ENCODE measurements at regions not wholly inside any gene's neighbourhood (a gene's known extent, or its start where the extent isn't known, plus 50 kb on each side); places are given as distances from the start of the nearest gene placed in this dataset.

- no peak for DNase-seq (ENCODE audit: low read depth in 4 of 4, low spot score in 3 of 4)
These were observed 84.7 kb upstream of the ZP4 start for GRCh38 chr1:237975376-237975775.

GRCh38 chr1:237972186-237972585, 81.5 kb upstream of the ZP4 start:
- DNase-seq (ENCODE audit: low read depth in 4 of 4, low spot score in 3 of 4) = no peak

- no peak for DNase-seq (ENCODE audit: low read depth in 4 of 4, low spot score in 3 of 4)
These were observed 72.3 kb upstream of the ZP4 start for GRCh38 chr1:237962985-237963384.

GRCh38 chr1:237961754-237962153, 71.0 kb upstream of the ZP4 start:
- DNase-seq (ENCODE audit: low read depth in 4 of 4, low spot score in 3 of 4) = no peak

- no peak for DNase-seq (ENCODE audit: low read depth in 4 of 4, low spot score in 3 of 4)
These were observed 69.1 kb upstream of the ZP4 start for GRCh38 chr1:237959838-237960237.

GRCh38 chr1:237953238-237953637, 62.5 kb upstream of the ZP4 start:
- no peak for DNase-seq (ENCODE audit: low read depth in 4 of 4, low spot score in 3 of 4)

Measured in left renal pelvis (tissue), 4 donors.